Neural cell (in vitro differentiated cells): ENCODE measurements at regions not wholly inside any gene's neighbourhood (a gene's known extent, or its start where the extent isn't known, plus 50 kb on each side); places are given as distances from the start of the nearest gene placed in this dataset.
A peak's percentile ranks its signal among the peaks of the same experiment; 100 is the strongest.

Experiments used
- H2AFZ ChIP-seq: fragments of 200-600, 300-800 bp; sonication (generic), shearing (Covaris generic); 2 replicates; pipeline ENCODE4 v1.6.0; 2014; ENCODE audit warnings: low read depth, mild to moderate bottlenecking, antibody characterized with exemption, low read length, moderate library complexity
- H3F3A ChIP-seq: fragments of 200-600 bp; shearing (Covaris generic); 2 replicates; pipeline ENCODE4 v1.6.1; 2016; ENCODE audit warnings: mild to moderate bottlenecking, moderate library complexity, mixed read lengths, antibody characterized with exemption, low read length; ENCODE audit not compliant: insufficient read depth, poor library complexity, severe bottlenecking
- H3K27ac ChIP-seq: fragments of 200-600, 300-800 bp; sonication (generic), shearing (Covaris generic); 2 replicates; pipeline ENCODE4 v1.5.1; 2014; ENCODE audit warnings: mild to moderate bottlenecking, low read length, moderate library complexity
- H3K27me3 ChIP-seq: fragments of 300-800, 200-600 bp; sonication (generic), shearing (Covaris generic); 2 replicates; pipeline ENCODE4 v1.6.0; 2014; ENCODE audit warnings: mild to moderate bottlenecking, low read depth, low read length, moderate library complexity; ENCODE audit not compliant: insufficient read depth
- H3K36me3 ChIP-seq: fragments of 300-800, 200-600 bp; sonication (generic), shearing (Covaris generic); 2 replicates; pipeline ENCODE4 v1.5.1; 2014; ENCODE audit warnings: mild to moderate bottlenecking, antibody characterized with exemption, low read length, moderate library complexity; ENCODE audit not compliant: insufficient read depth
- H3K4me2 ChIP-seq: fragments of 300-800, 200-600 bp; sonication (generic), shearing (Covaris generic); 2 replicates; pipeline ENCODE4 v1.6.0; 2014; ENCODE audit warnings: mild to moderate bottlenecking, low read length
- H3K4me3 ChIP-seq: fragments of 300-800, 200-600 bp; sonication (generic), shearing (Covaris generic); 2 replicates; pipeline ENCODE4 v1.5.1; 2014; ENCODE audit warnings: mild to moderate bottlenecking, low read length, moderate library complexity
- H3K79me2 ChIP-seq: fragments of 200-600 bp; shearing (Covaris generic); replicated peaks from 2 replicates; pipeline ENCODE4 v1.6.0; 2014; ENCODE audit warnings: mild to moderate bottlenecking, low read length, moderate library complexity; ENCODE audit not compliant: insufficient read depth
- H3K9ac ChIP-seq: fragments of 300-800, 200-600 bp; sonication (generic), shearing (Covaris generic); 2 replicates; pipeline ENCODE4 v1.6.1; 2016; ENCODE audit warnings: mild to moderate bottlenecking, low read length, mixed read lengths
- H3K9me2 ChIP-seq: fragments of 200-600 bp; shearing (Covaris generic); 2 replicates; pipeline ENCODE4 v1.6.1; 2016; ENCODE audit warnings: mild to moderate bottlenecking, low read length, mixed read lengths; ENCODE audit not compliant: insufficient read depth
- H3K9me3 ChIP-seq: fragments of 200-600, 300-800 bp; sonication (generic), shearing (Covaris generic); 2 replicates; pipeline ENCODE4 v1.6.1; 2016; ENCODE audit warnings: mild to moderate bottlenecking, mixed run types, low read length, moderate library complexity, mixed read lengths
- H4K20me1 ChIP-seq: fragments of 200-600 bp; shearing (Covaris generic); 2 replicates; pipeline ENCODE4 v1.6.1; 2016; ENCODE audit warnings: mild to moderate bottlenecking, mixed run types; ENCODE audit not compliant: insufficient read depth
- CTCF ChIP-seq: fragments of 450-650 bp; IDR thresholded peaks from 2 replicates; pipeline ENCODE4 v1.5.1; 2014; ENCODE audit warnings: antibody characterized with exemption, mild to moderate bottlenecking, moderate library complexity; ENCODE audit not compliant: poor library complexity, severe bottlenecking
- EP300 ChIP-seq: fragments of 450-650 bp; conservative IDR thresholded peaks from 2 replicates; pipeline ENCODE4 v1.6.1; 2014; ENCODE audit warnings: antibody characterized with exemption, mild to moderate bottlenecking, moderate library complexity; ENCODE audit not compliant: poor library complexity, severe bottlenecking
- EZH2 ChIP-seq: fragments of 200-600, 300-800 bp; shearing (Covaris generic), sonication (generic); IDR thresholded peaks from 2 replicates; pipeline ENCODE4 v1.6.1; 2014; ENCODE audit warnings: antibody characterized with exemption, low read length, borderline replicate concordance, mild to moderate bottlenecking; ENCODE audit not compliant: insufficient read depth, poor library complexity, severe bottlenecking
- MXI1 ChIP-seq: fragments of 450-650 bp; conservative IDR thresholded peaks from 2 replicates; pipeline ENCODE4 v1.6.1; 2014; ENCODE audit warnings: antibody characterized with exemption, mild to moderate bottlenecking; ENCODE audit not compliant: poor library complexity, severe bottlenecking
- POLR2AphosphoS5 ChIP-seq: IDR thresholded peaks from 2 replicates; pipeline ENCODE4 v1.6.1; 2012
- RAD21 ChIP-seq: fragments of 450-650 bp; conservative IDR thresholded peaks from 2 replicates; pipeline ENCODE4 v1.6.1; 2014; ENCODE audit warnings: antibody characterized with exemption, mild to moderate bottlenecking, moderate library complexity
- SMC3 ChIP-seq: fragments of 450-650 bp; conservative IDR thresholded peaks from 2 replicates; pipeline ENCODE4 v1.6.1; 2014; ENCODE audit warnings: antibody characterized with exemption, mild to moderate bottlenecking, moderate library complexity; ENCODE audit not compliant: poor library complexity
- TAF1 ChIP-seq: IDR thresholded peaks from 2 replicates; pipeline ENCODE4 v1.6.1; 2012; ENCODE audit warnings: low read depth
- TF ChIP-seq, protein P1 (sequence below): IDR thresholded peaks from 2 replicates; pipeline ENCODE4 v1.6.1; 2012; ENCODE audit warnings: borderline replicate concordance

GRCh38 chr2:21469564-21469963 lies 345.8 kb downstream of the TDRD15 start:
- H3K36me3 ChIP-seq, result no peaks in the 10 kb centered on the region
- H3K4me3 ChIP-seq, result no peak overlapping the region
- no peaks in the 10 kb centered on the region for H3K9me3 ChIP-seq
- TF ChIP-seq SMC3 (no peak), POLR2AphosphoS5 (no peak), EP300 (no peak), MXI1 (no peak), TAF1 (no peak), RAD21 (no peak)
- TF ChIP-seq, protein P1, sequence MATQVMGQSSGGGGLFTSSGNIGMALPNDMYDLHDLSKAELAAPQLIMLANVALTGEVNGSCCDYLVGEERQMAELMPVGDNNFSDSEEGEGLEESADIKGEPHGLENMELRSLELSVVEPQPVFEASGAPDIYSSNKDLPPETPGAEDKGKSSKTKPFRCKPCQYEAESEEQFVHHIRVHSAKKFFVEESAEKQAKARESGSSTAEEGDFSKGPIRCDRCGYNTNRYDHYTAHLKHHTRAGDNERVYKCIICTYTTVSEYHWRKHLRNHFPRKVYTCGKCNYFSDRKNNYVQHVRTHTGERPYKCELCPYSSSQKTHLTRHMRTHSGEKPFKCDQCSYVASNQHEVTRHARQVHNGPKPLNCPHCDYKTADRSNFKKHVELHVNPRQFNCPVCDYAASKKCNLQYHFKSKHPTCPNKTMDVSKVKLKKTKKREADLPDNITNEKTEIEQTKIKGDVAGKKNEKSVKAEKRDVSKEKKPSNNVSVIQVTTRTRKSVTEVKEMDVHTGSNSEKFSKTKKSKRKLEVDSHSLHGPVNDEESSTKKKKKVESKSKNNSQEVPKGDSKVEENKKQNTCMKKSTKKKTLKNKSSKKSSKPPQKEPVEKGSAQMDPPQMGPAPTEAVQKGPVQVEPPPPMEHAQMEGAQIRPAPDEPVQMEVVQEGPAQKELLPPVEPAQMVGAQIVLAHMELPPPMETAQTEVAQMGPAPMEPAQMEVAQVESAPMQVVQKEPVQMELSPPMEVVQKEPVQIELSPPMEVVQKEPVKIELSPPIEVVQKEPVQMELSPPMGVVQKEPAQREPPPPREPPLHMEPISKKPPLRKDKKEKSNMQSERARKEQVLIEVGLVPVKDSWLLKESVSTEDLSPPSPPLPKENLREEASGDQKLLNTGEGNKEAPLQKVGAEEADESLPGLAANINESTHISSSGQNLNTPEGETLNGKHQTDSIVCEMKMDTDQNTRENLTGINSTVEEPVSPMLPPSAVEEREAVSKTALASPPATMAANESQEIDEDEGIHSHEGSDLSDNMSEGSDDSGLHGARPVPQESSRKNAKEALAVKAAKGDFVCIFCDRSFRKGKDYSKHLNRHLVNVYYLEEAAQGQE, result no peak
- no peaks in the 10 kb centered on the region for H3K9me2 ChIP-seq
- no peak overlapping the region for H3K9ac ChIP-seq
- peak overlapping the region; percentile 72 for H3K27ac ChIP-seq
- no peaks in the 10 kb centered on the region for H3K79me2 ChIP-seq
- no peaks in the 10 kb centered on the region for H4K20me1 ChIP-seq
- no peak overlapping the region for H2AFZ ChIP-seq
- H3F3A ChIP-seq, result no peaks in the 10 kb centered on the region
- H3K27me3 ChIP-seq, result no peaks in the 10 kb centered on the region
- H3K4me2 ChIP-seq, result no peak overlapping the region

GRCh38 chr2:21480162-21480561 lies 356.4 kb downstream of the TDRD15 start:
- Histone ChIP-seq H3K27me3 (no peaks in the 10 kb centered on the region), H3K9me3 (no peaks in the 10 kb centered on the region), H4K20me1 (no peaks in the 10 kb centered on the region), H3K9ac (peak overlapping the region; percentile 4), H3K9me2 (no peaks in the 10 kb centered on the region), H3K4me3 (no peak overlapping the region), H3K27ac (peak overlapping the region; percentile 84), H3F3A (peaks cover 6% of the 10 kb centered on the region), H3K36me3 (no peaks in the 10 kb centered on the region), H2AFZ (no peak overlapping the region), H3K79me2 (no peaks in the 10 kb centered on the region), H3K4me2 (no peak overlapping the region)
- TF ChIP-seq CTCF (no peak), EP300 (no peak), EZH2 (no peak), TAF1 (no peak), POLR2AphosphoS5 (no peak), MXI1 (no peak), RAD21 (no peak), SMC3 (no peak)
- TF ChIP-seq, protein P1, result no peak
